NCI-H2081 treated with DMSO at 0.1 percent for 48 hours (cell line): ENCODE measurements at regions not wholly inside any gene's neighbourhood (a gene's known extent, or its start where the extent isn't known, plus 50 kb on each side); places are given as distances from the start of the nearest gene placed in this dataset.

Experiments used
- DNase-seq: peaks from one replicate; lab custom pipeline; 2025; lab: John Stamatoyannopoulos, UW

- no peak for DNase-seq
Measured at GRCh38 chr6:95501032-95501904, 76.1 kb upstream of the MANEA start.

- DNase-seq, result no peak
Measured at GRCh38 chr6:95503568-95503967, 73.8 kb upstream of the MANEA start.

GRCh38 chr6:95511404-95511803 lies 65.9 kb upstream of the MANEA start:
- no peak for DNase-seq

DNA sequence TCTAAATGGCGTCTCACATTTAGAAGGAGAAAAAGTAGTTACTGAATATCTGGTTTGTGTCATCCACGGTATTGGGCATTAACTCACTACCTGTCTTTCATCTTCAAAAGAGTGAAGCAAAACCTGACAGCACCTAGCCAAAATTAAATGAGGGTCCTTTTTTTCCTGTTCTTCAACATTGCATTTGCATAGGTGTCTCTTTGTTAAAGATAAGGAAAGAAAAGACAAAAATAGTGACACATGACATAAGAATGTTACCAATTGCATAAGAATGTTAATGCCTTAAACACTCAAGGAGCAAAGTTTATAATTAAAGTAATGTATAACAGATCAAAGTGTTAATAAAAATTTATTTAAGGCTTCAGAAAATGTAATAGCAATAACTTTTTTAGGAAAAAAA lies 61.4 kb upstream of the MANEA start:
- DNase-seq, result no peak

- no peak for DNase-seq
Measured at GRCh38 chr6:95517004-95517403, 60.3 kb upstream of the MANEA start.

- DNase-seq, result no peak
Measured at GRCh38 chr6:95517568-95517967, 59.8 kb upstream of the MANEA start.

DNA sequence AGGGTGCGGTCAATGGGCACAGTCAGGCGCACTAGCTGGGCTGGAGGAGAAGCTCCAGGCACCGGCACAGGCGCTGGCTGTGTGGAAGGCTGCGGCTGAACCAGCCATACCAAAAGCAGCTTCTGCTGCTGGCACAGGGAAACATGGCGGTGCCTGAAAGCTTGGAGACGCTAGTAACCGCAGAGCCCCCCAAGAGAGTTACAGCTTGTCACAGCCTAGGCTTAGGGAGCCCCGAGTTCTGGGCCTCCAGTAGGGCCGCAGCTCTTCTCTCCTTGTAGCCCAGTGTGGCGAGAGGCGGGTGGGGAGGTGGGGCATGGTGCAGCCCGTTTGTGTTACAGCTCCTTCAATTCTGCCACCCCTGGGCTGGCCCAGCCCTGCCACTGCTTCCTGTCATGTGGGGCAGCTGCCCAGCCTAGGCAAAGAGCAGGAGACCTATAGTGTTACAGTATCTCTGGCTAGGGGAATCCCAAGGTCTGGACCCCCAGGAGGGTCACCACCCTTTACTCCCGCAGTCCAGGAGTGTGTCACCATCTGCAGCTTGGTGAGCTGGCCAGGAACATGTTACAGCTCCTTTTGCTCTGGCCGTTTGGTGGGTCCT lies 58.6 kb upstream of the MANEA start:
- no peak for DNase-seq

- no peak for DNase-seq
Measured at GRCh38 chr6:95519228-95520037, 57.9 kb upstream of the MANEA start.

DNA sequence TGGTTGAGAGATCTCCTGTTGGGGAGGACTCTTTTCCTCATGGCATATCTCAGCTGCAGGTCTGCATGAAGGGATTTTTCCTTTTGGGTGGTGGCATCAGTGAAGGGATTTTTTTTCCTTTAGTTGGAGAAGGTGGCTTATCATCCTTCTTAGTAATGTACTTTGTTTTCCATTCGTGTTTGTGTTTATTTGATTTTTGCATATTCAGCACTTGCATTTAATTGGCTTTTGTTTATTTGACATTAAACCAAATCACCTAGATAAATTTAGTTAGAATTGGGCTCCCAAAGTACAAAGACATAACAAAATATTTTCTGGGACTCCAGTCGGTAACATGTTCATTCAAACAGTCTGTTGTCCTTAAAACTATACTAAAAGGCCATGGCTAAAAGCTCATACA lies 56.2 kb upstream of the MANEA start:
- DNase-seq, result no peak
